Endothelial cell of umbilical vein (primary cell): ENCODE measurements at regions not wholly inside any gene's neighbourhood (a gene's known extent, or its start where the extent isn't known, plus 50 kb on each side); places are given as distances from the start of the nearest gene placed in this dataset.

ENCODE experiments used
- EZH2 ChIP-seq: IDR thresholded peaks from 2 replicates; pipeline ENCODE4 v1.6.1; 2012; ENCODE audit warnings: borderline replicate concordance, low read depth, mild to moderate bottlenecking, moderate library complexity, low read length, inconsistent platforms; ENCODE audit not compliant: severe bottlenecking
- POLR2A ChIP-seq: IDR thresholded peaks from 2 replicates; pipeline ENCODE4 v1.6.1; 2012; ENCODE audit warnings: low read depth, mild to moderate bottlenecking, control low read depth, low read length
- TF ChIP-seq, protein P1 (sequence below), 2 donors: IDR thresholded peaks; 1 replicate in 1 of 2; 2 replicates in 1 of 2; pipeline ENCODE4 v1.5.1; 2011; ENCODE audit warnings: low read length in 2 of 2, mild to moderate bottlenecking in 2 of 2, moderate library complexity in 2 of 2, control low read depth in 1 of 2, inconsistent platforms in 1 of 2, low read depth in 1 of 2; ENCODE audit not compliant: insufficient read depth in 1 of 2; ENCODE audit errors: extremely low read depth in 1 of 2

DNA sequence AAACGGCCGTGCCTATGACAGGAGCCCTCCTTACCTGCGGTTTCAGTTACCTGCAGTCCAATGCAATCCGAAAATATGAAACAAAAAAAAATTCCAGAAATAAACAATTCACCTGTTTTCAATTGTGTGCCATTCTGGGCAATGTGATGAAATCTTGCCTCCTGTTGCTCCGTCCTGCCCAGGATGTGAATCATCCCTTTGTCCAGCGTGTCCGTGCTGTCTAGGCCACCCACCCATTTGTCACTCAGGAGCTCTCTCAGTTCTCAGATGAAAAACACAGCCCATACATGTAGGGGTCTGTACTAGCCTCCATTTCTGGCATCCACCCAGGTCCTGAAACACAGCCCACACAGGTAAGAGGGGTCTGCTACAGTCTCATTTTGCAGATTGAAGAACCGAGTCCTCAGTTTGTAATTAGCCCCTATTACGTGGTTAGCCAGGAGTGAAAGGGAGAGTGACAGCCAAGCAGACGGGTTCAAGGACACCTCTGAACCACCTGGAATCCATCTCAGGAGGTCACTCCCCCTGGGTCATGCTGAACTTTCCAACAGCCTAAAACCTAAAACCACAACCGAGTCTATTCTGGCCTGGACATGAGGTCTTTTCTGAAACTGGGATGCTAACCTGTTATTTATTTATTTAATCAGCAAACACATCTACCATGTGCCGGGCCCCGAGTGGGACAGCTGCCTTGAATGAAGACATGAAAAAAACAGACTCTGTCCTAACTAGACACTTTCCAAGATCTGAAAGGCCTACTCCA, 317.2 kb downstream of the SHANK2 start:
- TF ChIP-seq, protein P1, sequence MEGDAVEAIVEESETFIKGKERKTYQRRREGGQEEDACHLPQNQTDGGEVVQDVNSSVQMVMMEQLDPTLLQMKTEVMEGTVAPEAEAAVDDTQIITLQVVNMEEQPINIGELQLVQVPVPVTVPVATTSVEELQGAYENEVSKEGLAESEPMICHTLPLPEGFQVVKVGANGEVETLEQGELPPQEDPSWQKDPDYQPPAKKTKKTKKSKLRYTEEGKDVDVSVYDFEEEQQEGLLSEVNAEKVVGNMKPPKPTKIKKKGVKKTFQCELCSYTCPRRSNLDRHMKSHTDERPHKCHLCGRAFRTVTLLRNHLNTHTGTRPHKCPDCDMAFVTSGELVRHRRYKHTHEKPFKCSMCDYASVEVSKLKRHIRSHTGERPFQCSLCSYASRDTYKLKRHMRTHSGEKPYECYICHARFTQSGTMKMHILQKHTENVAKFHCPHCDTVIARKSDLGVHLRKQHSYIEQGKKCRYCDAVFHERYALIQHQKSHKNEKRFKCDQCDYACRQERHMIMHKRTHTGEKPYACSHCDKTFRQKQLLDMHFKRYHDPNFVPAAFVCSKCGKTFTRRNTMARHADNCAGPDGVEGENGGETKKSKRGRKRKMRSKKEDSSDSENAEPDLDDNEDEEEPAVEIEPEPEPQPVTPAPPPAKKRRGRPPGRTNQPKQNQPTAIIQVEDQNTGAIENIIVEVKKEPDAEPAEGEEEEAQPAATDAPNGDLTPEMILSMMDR (IDR thresholded peaks at IDR 0.05; ENCODE audit: extremely low read depth in 1 of 2, insufficient read depth in 1 of 2, low read depth in 1 of 2, low read length in 2 of 2) = no peak
- no peak for TF ChIP-seq POLR2A
- no peak for TF ChIP-seq EZH2
